Testis (tissue), 2 donors: ENCODE measurements at regions not wholly inside any gene's neighbourhood (a gene's known extent, or its start where the extent isn't known, plus 50 kb on each side); places are given as distances from the start of the nearest gene placed in this dataset.

Experiments used
- POLR2A ChIP-seq: fragments of 450-650 bp; IDR thresholded peaks from one replicate; pipeline ENCODE4 v1.6.1; 2017; ENCODE audit warnings: antibody characterized with exemption, mild to moderate bottlenecking, moderate library complexity
- TF ChIP-seq, protein P1 (sequence below), 3 experiments: fragments of 450-650 bp in 2 of 3; fragments of 200-600 bp in 1 of 3; sonication (generic) in 1 of 3; IDR thresholded peaks; one replicate each; pipeline ENCODE4 v1.5.1; 2016 to 2019; ENCODE audit warnings: antibody characterized with exemption in 3 of 3, mild to moderate bottlenecking in 2 of 3, moderate library complexity in 1 of 3

DNA sequence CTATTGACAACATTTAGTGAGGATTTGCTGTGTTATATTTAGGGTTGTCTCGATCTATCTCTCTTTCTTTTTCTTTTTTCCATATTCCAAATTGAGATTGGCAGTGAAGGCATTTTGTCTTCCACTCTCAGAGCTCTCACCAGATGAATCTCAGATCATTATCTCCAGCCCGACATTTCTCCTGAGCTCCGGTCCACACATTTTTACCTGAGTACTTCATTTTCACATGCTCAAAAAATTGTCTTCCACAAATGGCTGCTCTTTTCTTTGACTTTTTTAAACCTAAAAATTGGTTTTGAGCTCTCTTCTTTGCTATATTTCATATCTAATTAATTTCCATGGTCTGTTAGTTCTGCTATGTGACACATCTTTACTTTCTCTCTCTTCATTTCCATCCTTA is 56.9 kb upstream of the ASB17 start:
- TF ChIP-seq, protein P1, sequence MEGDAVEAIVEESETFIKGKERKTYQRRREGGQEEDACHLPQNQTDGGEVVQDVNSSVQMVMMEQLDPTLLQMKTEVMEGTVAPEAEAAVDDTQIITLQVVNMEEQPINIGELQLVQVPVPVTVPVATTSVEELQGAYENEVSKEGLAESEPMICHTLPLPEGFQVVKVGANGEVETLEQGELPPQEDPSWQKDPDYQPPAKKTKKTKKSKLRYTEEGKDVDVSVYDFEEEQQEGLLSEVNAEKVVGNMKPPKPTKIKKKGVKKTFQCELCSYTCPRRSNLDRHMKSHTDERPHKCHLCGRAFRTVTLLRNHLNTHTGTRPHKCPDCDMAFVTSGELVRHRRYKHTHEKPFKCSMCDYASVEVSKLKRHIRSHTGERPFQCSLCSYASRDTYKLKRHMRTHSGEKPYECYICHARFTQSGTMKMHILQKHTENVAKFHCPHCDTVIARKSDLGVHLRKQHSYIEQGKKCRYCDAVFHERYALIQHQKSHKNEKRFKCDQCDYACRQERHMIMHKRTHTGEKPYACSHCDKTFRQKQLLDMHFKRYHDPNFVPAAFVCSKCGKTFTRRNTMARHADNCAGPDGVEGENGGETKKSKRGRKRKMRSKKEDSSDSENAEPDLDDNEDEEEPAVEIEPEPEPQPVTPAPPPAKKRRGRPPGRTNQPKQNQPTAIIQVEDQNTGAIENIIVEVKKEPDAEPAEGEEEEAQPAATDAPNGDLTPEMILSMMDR (IDR thresholded peaks at IDR 0.05) = no peak
- no peak for TF ChIP-seq POLR2A
